Stimulated activated CD4-positive, alpha-beta T cell treated with anti-CD3 and anti-CD28 coated beads, TNF-alpha, amount 100 ng/mL, for 24 hours (primary cell): ENCODE measurements at regions not wholly inside any gene's neighbourhood (a gene's known extent, or its start where the extent isn't known, plus 50 kb on each side); places are given as distances from the start of the nearest gene placed in this dataset.
A peak's percentile ranks its signal among the peaks of the same experiment; 100 is the strongest.
"Not testable (repeated sequence)": the region's sequence is repeated elsewhere in the genome, so short reads cannot be mapped to it uniquely, and the experiment has no call there.

Source experiments
- DNase-seq, 3 experiments: peaks; one replicate each; pipeline ENCODE4 v3.0.0-alpha.2; 2020; ENCODE audit warnings: low read depth in 3 of 3

DNA sequence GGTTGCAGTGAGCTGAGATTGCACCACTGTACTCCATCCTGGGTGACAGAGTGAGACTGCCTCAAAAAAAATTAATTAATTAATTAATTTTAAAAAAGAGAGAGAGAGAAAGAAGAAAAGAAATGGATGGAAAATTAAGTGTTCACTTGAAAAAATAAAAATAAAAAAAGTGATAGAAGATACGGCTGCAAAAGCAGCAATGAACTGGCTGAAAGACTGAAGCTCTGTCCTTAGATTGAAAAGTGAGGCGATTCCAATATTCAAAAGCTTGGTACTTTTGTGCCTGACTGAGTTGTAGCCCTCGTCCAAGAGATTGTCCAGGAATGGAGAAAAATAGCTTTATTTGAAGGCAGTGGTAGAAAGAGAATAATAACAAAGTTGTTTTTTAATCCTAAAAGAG is 154.6 kb downstream of the ADSS2 start:
- DNase-seq, result no peak

DNA sequence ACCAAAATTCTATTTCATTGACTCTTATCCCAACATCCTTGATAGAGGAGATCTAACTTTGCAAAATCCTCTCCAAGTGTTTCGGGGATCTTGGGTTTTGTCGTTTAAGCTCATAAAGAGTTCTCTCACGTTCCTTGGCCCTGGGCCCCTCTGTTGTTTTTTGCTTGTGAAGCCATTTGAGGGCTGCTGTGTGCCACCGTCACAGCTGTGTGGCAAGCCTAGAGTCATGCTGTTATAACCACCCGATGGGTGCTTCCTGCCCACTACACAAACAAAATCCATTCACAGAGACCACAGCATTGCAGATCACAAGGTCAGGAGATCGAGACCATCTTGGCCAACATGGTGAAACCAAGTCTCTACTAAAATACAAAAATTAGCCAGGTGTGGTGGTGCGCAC is 154.1 kb downstream of the ADSS2 start:
- no peak for DNase-seq

DNA sequence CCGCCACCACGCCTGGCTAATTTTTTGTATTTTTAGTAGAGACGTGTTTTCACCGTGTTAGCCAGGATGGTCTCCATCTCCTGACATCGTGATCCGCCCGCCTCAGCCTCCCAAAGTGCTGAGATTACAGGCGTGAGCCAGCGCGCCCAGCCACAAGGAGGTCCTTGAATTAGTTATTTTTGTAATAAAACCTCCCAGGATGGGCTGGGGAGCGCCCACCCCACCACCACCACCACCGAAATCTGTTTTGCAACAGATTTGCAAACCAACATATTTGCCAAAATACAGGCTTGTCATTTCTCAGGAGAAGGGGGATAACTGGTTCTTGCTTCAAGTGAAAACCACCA is 151.7 kb downstream of the ADSS2 start:
- DNase-seq, result not testable (repeated sequence)

DNA sequence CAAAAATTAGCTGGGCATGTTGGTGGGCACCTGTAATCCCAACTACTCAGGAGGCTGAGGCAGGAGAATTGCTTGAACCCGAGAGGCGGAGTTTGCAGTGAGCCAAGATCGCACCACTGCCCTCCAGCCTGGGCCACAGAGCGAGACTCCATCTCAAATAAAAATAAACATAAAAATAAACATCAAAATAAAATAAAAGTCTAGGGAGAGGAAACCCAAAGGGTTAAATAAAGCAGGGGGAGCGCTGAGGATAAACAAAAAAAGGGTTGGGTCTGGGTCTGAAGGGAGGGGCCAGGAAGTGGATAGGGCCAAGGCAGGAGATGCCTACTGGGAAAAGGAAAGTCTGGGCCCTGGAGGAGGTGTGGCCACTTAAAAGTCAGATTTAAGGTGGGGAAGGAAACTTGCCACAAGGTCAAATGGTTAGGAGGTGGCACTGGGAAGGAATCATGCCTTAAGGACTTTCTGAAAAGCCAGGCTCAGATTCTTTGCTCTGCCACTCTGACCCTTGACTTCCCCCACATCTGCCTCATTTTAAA is 150.0 kb downstream of the ADSS2 start:
- no peak for DNase-seq

DNA sequence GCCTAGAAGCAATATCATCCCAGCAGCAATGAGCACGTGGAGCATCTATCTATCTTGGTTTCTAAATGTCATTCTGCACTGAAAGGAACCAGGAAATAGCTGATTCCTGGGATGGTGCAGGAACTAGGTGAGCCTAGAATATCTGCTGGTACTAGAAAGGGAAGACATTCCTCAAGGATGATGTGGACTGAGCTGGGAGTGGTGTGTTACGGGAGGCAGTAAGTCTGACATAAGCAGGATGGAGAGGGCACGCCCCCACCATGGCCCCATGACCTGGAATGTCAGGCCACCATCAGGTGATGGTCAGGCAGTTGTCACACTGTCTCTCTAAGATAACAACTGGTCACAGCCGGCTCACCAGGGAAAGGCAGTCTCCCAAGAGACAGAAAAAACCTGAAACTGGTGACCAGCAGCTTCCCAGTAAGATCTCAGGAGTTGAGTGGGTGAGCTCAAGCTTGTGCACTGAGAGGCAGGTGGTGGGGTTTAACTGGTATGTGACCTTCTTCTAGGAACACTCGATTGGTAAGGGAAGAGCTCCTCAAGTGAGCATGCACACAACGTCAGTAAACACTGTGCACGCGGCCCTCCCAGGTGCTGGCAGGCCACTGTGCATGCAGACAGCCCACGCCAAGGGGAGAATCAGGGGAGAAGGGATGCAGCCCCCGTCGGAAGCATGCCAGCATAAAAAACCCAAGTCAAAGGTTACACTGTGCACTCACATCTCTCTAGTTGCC is 148.7 kb downstream of the ADSS2 start:
- no peak for DNase-seq

DNA sequence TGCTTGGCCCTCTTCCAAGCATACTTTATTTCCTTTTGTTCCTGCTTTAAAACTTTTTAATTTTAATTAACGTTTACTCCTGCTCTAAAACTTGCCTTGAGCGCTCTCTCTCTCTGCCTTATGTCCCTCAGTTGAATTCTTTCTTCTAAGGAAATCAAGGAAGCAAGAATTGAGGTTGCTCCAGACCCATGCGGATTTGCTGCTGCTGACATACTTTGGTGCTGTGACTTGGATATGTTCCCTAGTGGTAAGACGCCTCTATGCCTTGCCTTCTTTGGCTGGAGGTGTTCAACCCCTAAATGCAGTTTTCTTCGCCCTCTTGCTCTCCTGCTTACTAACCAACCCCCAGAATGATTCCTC is 148.1 kb downstream of the ADSS2 start:
- DNase-seq, result no peak

DNA sequence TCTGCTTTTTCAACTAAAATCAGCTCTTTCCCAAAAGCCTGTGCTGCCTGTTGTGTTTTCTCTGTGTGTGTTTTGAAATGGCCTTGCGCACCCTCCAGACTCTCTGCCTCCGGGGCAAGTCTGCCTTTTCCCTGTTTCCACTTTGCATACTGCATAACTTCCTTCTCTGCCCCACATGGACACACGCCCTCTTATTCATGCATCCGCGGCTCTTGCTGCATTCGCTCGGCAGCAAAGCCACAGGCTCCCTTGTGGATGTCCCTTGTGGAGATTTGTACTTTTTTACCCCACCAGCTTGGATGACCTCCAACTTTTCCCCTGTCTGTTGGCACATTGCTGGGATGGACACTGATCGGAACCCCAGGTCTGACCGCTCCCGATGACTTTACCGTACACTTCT is 147.6 kb downstream of the ADSS2 start:
- no peak for DNase-seq

GRCh38 chr1:244304656-244305055 is 147.1 kb downstream of the ADSS2 start:
- no peak for DNase-seq

DNA sequence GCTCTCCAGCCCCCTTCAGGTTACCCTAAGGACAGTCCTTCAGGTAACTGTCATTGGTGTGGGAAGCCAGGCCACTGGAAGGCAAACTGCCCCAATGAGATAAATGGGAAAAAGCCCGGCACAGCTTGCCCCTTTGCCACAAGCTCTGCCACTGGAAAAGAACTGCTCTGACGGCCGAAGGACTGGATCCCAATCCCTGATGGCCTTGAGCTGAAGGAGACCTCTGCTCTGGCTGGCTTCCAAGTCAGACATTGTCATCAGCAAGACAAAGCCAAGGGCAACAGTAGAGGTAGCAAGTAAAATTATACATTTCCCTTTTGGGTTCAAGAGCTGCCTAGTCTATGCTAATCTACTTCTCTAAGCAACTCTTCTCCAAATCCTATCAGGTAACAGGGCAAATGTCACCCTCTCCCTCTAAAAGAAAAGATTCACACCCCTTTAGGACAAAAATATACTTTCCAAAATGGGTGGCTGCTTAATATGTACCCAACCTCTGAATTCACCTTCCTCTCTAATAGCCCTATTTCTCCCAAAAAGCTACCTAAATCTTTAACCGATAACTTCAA is 145.8 kb downstream of the ADSS2 start:
- no peak for DNase-seq

- DNase-seq, result no peak
These were observed 145.2 kb downstream of the ADSS2 start for GRCh38 chr1:244306544-244306943.

DNA sequence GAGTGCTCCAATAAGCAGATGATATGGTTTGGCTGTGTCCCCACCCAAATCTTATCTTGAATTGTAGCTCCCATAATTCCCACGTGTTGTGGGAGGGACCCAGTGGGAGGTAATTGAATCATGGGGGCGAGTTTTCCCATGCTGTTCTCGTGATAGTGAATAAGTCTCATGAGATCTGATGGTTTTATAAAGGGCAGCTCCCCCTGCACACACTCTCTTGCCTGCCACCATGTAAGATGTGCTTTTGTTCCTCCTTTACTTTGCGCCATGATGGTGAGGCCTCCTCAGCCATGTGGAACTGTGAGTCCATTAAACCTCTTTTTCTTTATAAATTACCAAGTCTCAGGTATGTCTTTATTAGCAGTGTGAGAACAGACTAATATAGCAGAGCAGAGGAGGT is 142.5 kb downstream of the ADSS2 start:
- not testable (repeated sequence) for DNase-seq

GRCh38 chr1:244311784-244312532 is 139.8 kb downstream of the ADSS2 start:
- DNase-seq, result no peak

DNA sequence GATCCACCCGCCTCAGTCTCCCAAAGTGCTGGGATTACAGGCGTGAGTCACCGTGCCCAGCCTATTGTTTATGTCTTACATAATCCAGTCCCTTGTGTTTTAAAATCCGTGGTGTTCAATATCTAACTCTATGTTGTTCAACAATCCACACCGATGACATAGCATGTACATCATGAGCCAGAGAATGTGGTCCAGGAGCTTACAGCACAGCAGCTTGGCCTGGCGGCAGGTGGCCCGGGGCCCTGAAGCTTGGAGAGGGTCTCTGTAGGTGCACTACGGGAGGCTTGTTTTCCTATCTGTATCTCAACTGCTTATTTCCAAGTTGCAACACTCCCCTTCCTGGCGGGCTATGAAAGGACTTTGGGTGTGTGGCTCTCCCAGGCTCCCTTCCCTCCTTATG is 138.4 kb downstream of the ADSS2 start:
- DNase-seq, result no peak

DNA sequence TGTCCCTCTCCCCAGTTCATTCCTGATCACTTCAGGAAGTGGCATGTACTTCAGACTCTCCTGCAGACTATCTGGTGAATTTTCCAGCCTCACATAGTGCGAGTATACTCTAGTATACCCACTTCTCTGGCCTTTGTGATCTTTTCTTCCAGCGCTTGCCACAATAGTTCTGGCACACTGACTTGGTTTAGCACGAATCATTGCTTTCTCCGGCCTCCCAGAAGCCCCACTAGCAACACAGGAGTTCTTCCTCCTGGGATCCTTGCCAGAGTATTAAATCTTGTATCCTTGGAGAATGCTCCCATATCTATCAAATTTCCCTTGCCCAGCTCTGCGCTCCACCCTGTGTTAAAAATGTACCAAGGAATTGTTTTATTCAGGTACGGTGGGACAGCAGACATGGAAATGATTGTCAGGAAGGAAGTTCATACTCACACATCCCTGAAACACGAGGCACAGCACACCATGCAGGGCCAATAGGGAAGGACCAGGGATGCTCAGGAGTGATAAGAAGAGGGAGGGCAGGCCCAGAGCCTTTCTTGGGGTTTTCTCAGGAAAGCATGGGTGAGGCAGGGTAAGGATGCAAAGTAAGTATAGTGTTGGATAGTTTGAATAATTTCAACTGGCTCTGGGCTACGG is 136.7 kb downstream of the ADSS2 start:
- no peak for DNase-seq

DNA sequence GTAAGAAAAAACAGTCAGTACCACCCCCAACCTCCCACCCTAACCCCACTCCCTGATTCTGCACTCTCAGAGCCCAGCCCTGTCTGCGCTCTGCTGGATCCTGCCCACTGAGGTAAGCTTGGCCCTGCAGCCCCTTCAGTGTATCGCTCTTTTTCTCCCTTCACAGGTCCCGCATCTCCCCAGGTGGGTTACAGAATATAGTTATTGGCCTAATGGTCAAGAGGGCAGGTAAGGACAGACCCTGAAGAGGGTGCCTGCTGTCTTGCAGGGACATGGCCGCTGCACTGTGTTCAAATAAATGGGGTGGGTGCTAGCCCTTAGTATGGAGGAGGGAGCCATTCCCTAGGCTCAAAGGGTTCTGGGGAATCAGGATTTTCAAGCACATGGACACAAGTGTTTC is 135.7 kb downstream of the ADSS2 start:
- no peak for DNase-seq

- DNase-seq, result no peak
These were observed 135.3 kb downstream of the ADSS2 start for GRCh38 chr1:244316407-244316806.

DNA sequence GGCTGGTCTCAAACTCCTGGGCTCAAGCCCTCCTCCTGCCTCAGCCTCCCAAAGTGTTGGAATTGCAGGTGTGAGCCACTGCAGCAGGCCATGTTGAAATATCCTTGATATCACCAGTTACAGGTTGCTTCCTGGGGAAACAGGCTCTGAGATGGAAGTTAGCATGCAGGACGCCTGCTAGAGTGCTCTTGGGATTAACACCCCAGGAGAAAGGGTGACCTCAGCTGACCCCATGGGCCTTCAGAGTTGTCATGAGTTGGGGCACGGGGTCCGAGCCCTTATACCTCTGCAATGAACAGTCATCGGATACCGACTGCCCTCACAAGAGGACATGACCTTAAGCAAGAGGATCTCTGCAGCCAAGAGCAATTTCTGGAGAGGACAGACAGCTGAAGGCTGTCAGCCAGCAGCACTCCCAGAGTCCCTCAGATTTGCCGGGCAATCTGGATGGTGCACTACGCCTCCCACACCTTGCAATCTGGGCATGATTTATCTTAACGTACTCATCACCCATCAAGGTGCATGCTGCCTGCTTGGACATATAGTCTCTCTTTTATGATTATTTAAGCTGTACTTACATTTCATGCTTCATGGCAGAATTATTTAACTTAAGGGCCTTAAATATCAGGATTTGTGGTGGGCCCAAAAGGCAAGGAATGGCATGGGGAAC is 134.6 kb downstream of the ADSS2 start:
- DNase-seq, result no peak

- no peak for DNase-seq
These were observed 133.6 kb downstream of the ADSS2 start for GRCh38 chr1:244318078-244318477.

- DNase-seq, result no peak
These were observed 133.2 kb downstream of the ADSS2 start for GRCh38 chr1:244318512-244318911.

DNA sequence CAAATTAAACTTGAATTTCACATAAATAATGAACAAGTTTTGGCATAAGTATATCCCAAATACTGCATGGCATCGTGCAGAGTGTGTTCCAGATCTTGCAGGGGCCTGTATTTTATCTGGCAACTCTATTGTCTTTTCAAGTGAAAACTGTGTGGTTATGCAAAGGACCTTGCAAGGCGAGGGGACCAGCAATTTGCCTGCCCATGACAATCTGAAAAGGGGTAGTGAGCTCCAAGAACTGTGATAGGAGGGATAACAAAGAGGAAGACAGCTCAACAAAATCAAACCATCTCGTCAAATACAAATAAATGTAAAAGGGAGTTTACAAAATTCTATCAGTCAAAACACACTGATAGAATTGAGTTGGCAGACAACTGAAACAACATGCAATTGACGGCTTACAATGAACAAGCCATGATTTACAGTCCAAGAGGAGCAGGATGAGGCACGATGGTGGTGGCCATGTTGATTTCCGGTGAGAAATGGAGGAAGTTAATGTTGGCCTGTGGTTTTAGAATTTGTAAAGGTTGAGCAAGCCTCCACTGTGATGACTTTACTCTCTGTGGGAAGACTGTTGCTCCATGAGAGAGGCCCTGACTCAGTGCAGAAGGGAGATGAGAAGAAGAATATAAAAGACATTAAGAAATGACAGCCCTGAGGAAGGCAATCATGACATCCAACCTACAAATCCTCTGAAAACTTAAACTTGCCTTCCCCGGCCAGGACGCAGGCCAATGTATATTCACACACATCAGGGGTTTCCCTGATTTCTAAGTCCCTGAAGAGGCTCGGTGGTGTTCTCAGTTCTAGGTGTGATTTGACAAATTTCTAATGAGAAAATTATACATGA is 132.2 kb downstream of the ADSS2 start:
- peak in 2 of 3 experiments; percentile 12 to 18 for DNase-seq

GRCh38 chr1:244322181-244322580 is 129.5 kb downstream of the ADSS2 start:
- DNase-seq, result no peak
